ENCODE measurements at regions not wholly inside any gene's neighbourhood (a gene's known extent, or its start where the extent isn't known, plus 50 kb on each side); places are given as distances from the start of the nearest gene placed in this dataset.

GRCh38 chr5:82375488-82376244 is 97.5 kb upstream of the RPS23 start:
- Histone ChIP-seq H3K9ac (no peak overlapping the region), H3K27ac (no peak overlapping the region)
- no peak for TF ChIP-seq CTCF (IDR thresholded peaks at IDR 0.05)

GRCh38 chr5:82374637-82375036 is 96.5 kb upstream of the RPS23 start:
- Histone ChIP-seq H3K27me3 (ENCODE audit: control insufficient read depth, insufficient read depth, low read length) (no peaks in the 10 kb centered on the region), H3K36me3 (ENCODE audit: control insufficient read depth, insufficient read depth, low read length) (no peaks in the 10 kb centered on the region), H3K79me2 (no peaks in the 10 kb centered on the region), H3K9me3 (ENCODE audit: control insufficient read depth, low read length) (no peaks in the 10 kb centered on the region), H3K27ac (no peak overlapping the region), H3K4me2 (ENCODE audit: low read length) (no peak overlapping the region), H3K4me3 (ENCODE audit: low read depth, low read length) (no peak overlapping the region), H2AFZ (no peak overlapping the region), H3K4me1 (no peaks in the 10 kb centered on the region), H3K9ac (no peak overlapping the region)
- no peak for TF ChIP-seq CTCF (IDR thresholded peaks at IDR 0.05)

More at GRCh38 chr5:82375488-82376244, 97.5 kb upstream of the RPS23 start:
- Histone ChIP-seq H2AFZ (no peak overlapping the region), H3K4me1 (no peaks in the 10 kb centered on the region), H3K4me3 (ENCODE audit: low read depth, low read length) (no peak overlapping the region), H3K36me3 (ENCODE audit: control insufficient read depth, insufficient read depth, low read length) (no peaks in the 10 kb centered on the region), H3K79me2 (no peaks in the 10 kb centered on the region), H3K27me3 (ENCODE audit: control insufficient read depth, insufficient read depth, low read length) (no peaks in the 10 kb centered on the region), H3K9me3 (ENCODE audit: control insufficient read depth, low read length) (no peaks in the 10 kb centered on the region), H3K4me2 (ENCODE audit: low read length) (no peak overlapping the region)

- H3K4me1 ChIP-seq, result no peaks in the 10 kb centered on the region
- H3K27ac ChIP-seq, result no peak overlapping the region
- H3K4me2 ChIP-seq (ENCODE audit: low read length), result no peak overlapping the region
- H3K9ac ChIP-seq, result no peak overlapping the region
- no peaks in the 10 kb centered on the region for H3K9me3 ChIP-seq (ENCODE audit: control insufficient read depth, low read length)
- H3K79me2 ChIP-seq, result no peaks in the 10 kb centered on the region
- TF ChIP-seq CTCF (IDR thresholded peaks at IDR 0.05), result no peak
- H3K27me3 ChIP-seq (ENCODE audit: control insufficient read depth, insufficient read depth, low read length), result no peaks in the 10 kb centered on the region
- H3K4me3 ChIP-seq (ENCODE audit: low read depth, low read length), result no peak overlapping the region
- no peaks in the 10 kb centered on the region for H3K36me3 ChIP-seq (ENCODE audit: control insufficient read depth, insufficient read depth, low read length)
- no peak overlapping the region for H2AFZ ChIP-seq
These were observed 89.8 kb upstream of the RPS23 start for GRCh38 chr5:82367930-82368329.

GRCh38 chr5:82365744-82366228 is 87.6 kb upstream of the RPS23 start:
- no peak overlapping the region for H3K4me2 ChIP-seq (ENCODE audit: low read length)
- no peaks in the 10 kb centered on the region for H3K27me3 ChIP-seq (ENCODE audit: control insufficient read depth, insufficient read depth, low read length)
- H3K9me3 ChIP-seq (ENCODE audit: control insufficient read depth, low read length), result no peaks in the 10 kb centered on the region
- no peak overlapping the region for H2AFZ ChIP-seq
- H3K79me2 ChIP-seq, result no peaks in the 10 kb centered on the region
- no peak for TF ChIP-seq CTCF (IDR thresholded peaks at IDR 0.05)
- H3K27ac ChIP-seq, result no peak overlapping the region
- H3K36me3 ChIP-seq (ENCODE audit: control insufficient read depth, insufficient read depth, low read length), result no peaks in the 10 kb centered on the region
- no peaks in the 10 kb centered on the region for H3K4me1 ChIP-seq
- H3K9ac ChIP-seq, result no peak overlapping the region
- H3K4me3 ChIP-seq (ENCODE audit: low read depth, low read length), result no peak overlapping the region

- no peak overlapping the region for H2AFZ ChIP-seq
- no peaks in the 10 kb centered on the region for H3K36me3 ChIP-seq (ENCODE audit: control insufficient read depth, insufficient read depth, low read length)
- no peaks in the 10 kb centered on the region for H3K27me3 ChIP-seq (ENCODE audit: control insufficient read depth, insufficient read depth, low read length)
- H3K9ac ChIP-seq, result no peak overlapping the region
- H3K9me3 ChIP-seq (ENCODE audit: control insufficient read depth, low read length), result no peaks in the 10 kb centered on the region
- no peaks in the 10 kb centered on the region for H3K4me1 ChIP-seq
- TF ChIP-seq CTCF (IDR thresholded peaks at IDR 0.05), result no peak
- H3K27ac ChIP-seq, result no peak overlapping the region
- H3K4me2 ChIP-seq (ENCODE audit: low read length), result no peak overlapping the region
- no peaks in the 10 kb centered on the region for H3K79me2 ChIP-seq
- H3K4me3 ChIP-seq (ENCODE audit: low read depth, low read length), result no peak overlapping the region
These were observed 86.9 kb upstream of the RPS23 start for GRCh38 chr5:82365026-82365425.

Measured in parathyroid adenoma (tissue), 2 donors.